OCI-LY3 (cell line): ENCODE measurements at regions not wholly inside any gene's neighbourhood (a gene's known extent, or its start where the extent isn't known, plus 50 kb on each side); places are given as distances from the start of the nearest gene placed in this dataset.
"Not testable (repeated sequence)": the region's sequence is repeated elsewhere in the genome, so short reads cannot be mapped to it uniquely, and the experiment has no call there.

ENCODE experiments used
- H2AFZ ChIP-seq: fragments of 200-600, 300-600 bp; shearing (Covaris generic); 2 replicates; pipeline ENCODE4 v1.6.0; 2014; ENCODE audit warnings: antibody characterized with exemption, low read depth, low read length
- H3K27ac ChIP-seq: fragments of 200-600, 300-600 bp; sonication (generic); 2 replicates; pipeline ENCODE4 v1.5.1; 2014; ENCODE audit warnings: mild to moderate bottlenecking, low read length, moderate library complexity, mixed read lengths
- H3K27me3 ChIP-seq: fragments of 200-600, 300-600 bp; sonication (generic); 2 replicates; pipeline ENCODE4 v1.6.1; 2014; ENCODE audit warnings: low read depth, low read length, mixed read lengths
- H3K36me3 ChIP-seq: fragments of 200-600, 300-600 bp; sonication (generic); replicated peaks from 2 replicates; pipeline ENCODE3; 2014; ENCODE audit warnings: low read depth, low read length, mixed read lengths
- H3K4me1 ChIP-seq: fragments of 300-600, 200-600 bp; sonication (generic); 2 replicates; pipeline ENCODE4 v1.6.1; 2014; ENCODE audit warnings: low read length, mixed read lengths
- H3K4me2 ChIP-seq: fragments of 200-600, 300-600 bp; sonication (generic); 2 replicates; pipeline ENCODE4 v1.6.1; 2014; ENCODE audit warnings: low read length, mixed read lengths
- H3K4me3 ChIP-seq: fragments of 300-600, 200-600 bp; sonication (generic); 2 replicates; pipeline ENCODE4 v1.5.1; 2014; ENCODE audit warnings: antibody characterized with exemption, mild to moderate bottlenecking, low read length, moderate library complexity
- H3K79me2 ChIP-seq: fragments of 300-600, 200-600 bp; shearing (Covaris generic); 2 replicates; pipeline ENCODE4 v1.6.1; 2014; ENCODE audit warnings: mild to moderate bottlenecking, low read length, mixed read lengths
- H3K9ac ChIP-seq: fragments of 300-600, 200-600 bp; shearing (Covaris generic); 2 replicates; pipeline ENCODE4 v1.6.0; 2014; ENCODE audit warnings: mild to moderate bottlenecking, low read length, moderate library complexity
- H3K9me3 ChIP-seq: fragments of 200-600, 300-600 bp; shearing (Covaris generic); 2 replicates; pipeline ENCODE4 v1.6.1; 2014; ENCODE audit warnings: low read length, mixed read lengths; ENCODE audit not compliant: insufficient read depth
- H4K20me1 ChIP-seq: fragments of 200-600, 300-600 bp; sonication (generic); 2 replicates; pipeline ENCODE4 v1.6.1; 2016; ENCODE audit warnings: low read length, mixed read lengths; ENCODE audit not compliant: insufficient read depth
- EZH2phosphoT487 ChIP-seq: fragments of 200-600 bp; shearing (Covaris generic); IDR thresholded peaks from 2 replicates; pipeline ENCODE4 v1.6.1; 2018; ENCODE audit warnings: antibody characterized with exemption, mixed run types, low read depth
- TF ChIP-seq, protein P1 (sequence below): fragments of 200-600, 300-600 bp; sonication (generic); IDR thresholded peaks from 2 replicates; pipeline ENCODE4 v1.5.1; 2014; ENCODE audit warnings: antibody characterized with exemption, low read length, low read depth

DNA sequence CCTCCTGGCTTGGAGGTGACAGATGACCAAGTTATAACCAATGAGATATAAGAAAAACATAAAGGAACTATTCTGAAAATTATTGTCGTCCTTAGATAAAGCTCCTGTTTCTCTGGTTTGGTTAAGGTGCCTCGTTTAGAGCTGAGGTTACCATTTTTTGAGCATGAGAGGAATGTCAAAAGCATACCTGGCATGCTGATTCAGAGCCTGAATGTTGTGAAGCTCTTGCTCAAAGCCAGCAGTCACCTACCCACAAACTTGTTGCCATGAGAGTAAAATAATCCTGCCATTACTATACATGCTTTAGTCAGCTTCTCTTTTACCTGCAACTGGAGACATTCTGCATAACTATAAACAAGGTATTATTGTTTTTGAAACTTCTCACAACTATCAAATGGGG lies 1116.2 kb downstream of the DIAPH3 start:
- Histone ChIP-seq H3K27me3 (no peaks in the 10 kb centered on the region), H4K20me1 (no peaks in the 10 kb centered on the region), H3K4me3 (no peak overlapping the region), H3K27ac (no peak overlapping the region), H3K4me2 (no peak overlapping the region), H3K9ac (no peak overlapping the region), H2AFZ (no peak overlapping the region), H3K4me1 (peaks cover 6% of the 10 kb centered on the region; the same call in 1 of the 2 replicates), H3K79me2 (no peaks in the 10 kb centered on the region), H3K36me3 (no peaks in the 10 kb centered on the region), H3K9me3 (no peaks in the 10 kb centered on the region)
- TF ChIP-seq, protein P1, sequence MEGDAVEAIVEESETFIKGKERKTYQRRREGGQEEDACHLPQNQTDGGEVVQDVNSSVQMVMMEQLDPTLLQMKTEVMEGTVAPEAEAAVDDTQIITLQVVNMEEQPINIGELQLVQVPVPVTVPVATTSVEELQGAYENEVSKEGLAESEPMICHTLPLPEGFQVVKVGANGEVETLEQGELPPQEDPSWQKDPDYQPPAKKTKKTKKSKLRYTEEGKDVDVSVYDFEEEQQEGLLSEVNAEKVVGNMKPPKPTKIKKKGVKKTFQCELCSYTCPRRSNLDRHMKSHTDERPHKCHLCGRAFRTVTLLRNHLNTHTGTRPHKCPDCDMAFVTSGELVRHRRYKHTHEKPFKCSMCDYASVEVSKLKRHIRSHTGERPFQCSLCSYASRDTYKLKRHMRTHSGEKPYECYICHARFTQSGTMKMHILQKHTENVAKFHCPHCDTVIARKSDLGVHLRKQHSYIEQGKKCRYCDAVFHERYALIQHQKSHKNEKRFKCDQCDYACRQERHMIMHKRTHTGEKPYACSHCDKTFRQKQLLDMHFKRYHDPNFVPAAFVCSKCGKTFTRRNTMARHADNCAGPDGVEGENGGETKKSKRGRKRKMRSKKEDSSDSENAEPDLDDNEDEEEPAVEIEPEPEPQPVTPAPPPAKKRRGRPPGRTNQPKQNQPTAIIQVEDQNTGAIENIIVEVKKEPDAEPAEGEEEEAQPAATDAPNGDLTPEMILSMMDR: no peak
- no peak for TF ChIP-seq EZH2phosphoT487

DNA sequence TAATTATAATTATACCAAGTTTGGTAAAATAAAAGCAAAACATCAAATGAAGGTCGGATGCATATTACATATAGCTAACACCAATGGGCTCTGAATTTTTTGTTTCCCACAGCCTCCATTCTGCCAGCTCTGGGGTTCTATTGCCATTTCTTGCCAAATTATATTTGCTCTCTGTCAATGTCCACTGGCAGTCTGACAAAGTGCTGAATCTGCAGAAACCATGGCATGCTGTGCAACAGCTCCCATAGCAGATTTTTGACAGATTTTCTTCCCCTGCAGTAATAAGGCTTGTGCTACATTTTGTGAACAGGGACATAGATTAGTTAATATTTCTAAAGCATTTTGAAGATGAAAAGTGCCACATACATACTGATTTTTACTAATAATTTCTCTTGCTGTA lies 1102.1 kb downstream of the DIAPH3 start:
- Histone ChIP-seq H3K4me2 (no peak overlapping the region), H3K4me3 (no peak overlapping the region), H2AFZ (no peak overlapping the region), H3K27ac (no peak overlapping the region), H3K27me3 (no peaks in the 10 kb centered on the region), H3K79me2 (no peaks in the 10 kb centered on the region), H4K20me1 (no peaks in the 10 kb centered on the region), H3K36me3 (no peaks in the 10 kb centered on the region), H3K4me1 (peaks cover 3% of the 10 kb centered on the region; the same call in 1 of the 2 replicates), H3K9ac (no peak overlapping the region), H3K9me3 (no peaks in the 10 kb centered on the region)
- TF ChIP-seq, protein P1: no peak

DNA sequence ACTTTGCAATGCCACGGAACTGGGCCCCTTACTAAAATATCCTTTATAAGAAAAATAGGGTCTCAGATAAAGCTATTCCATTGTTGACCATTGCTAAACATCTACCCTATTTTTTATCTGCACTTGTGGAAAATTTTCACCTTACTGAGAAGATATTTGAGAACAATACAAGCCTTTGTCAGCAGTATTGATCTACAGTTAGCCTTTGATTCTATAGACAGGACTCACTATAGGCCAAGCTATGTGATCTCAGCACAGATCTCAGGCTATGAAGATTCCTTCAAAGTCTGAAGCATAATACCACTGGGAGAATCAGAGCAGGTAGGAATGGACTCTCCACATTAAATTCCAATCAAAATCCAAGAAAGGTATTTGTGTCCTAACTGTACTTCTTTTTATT lies 1099.7 kb downstream of the DIAPH3 start:
- H3K27ac ChIP-seq: no peak overlapping the region
- no peak overlapping the region for H3K4me2 ChIP-seq
- H3K27me3 ChIP-seq: no peaks in the 10 kb centered on the region
- no peak overlapping the region for H2AFZ ChIP-seq
- H4K20me1 ChIP-seq: no peaks in the 10 kb centered on the region
- no peaks in the 10 kb centered on the region for H3K79me2 ChIP-seq
- no peak overlapping the region for H3K9ac ChIP-seq
- no peaks in the 10 kb centered on the region for H3K9me3 ChIP-seq
- peaks cover 3% of the 10 kb centered on the region; the same call in 1 of the 2 replicates for H3K4me1 ChIP-seq
- TF ChIP-seq, protein P1: no peak
- no peak for TF ChIP-seq EZH2phosphoT487
- H3K36me3 ChIP-seq: no peaks in the 10 kb centered on the region
- H3K4me3 ChIP-seq: no peak overlapping the region

DNA sequence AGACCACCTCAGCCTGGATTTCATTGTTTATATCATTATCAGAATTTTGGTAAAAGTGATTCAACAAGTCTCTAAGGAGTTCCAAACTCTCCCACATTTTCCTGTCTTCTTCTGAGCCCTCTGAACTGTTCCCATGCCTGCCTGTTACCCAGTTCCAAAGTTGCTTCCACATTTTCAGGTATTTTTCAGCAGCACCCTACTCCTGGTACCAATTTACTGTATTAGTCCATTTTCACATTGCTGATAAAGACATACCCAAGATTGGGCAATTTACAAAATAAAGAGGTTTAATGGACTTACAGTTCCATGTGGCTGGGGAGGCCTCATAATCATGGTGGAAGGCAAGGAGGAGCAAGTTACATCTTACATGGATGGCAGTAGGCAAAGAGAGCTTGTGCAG lies 1087.3 kb downstream of the DIAPH3 start:
- not testable (repeated sequence) for H3K27ac ChIP-seq, H2AFZ ChIP-seq, H3K9ac ChIP-seq, H3K36me3 ChIP-seq, H3K4me1 ChIP-seq, H3K79me2 ChIP-seq, H4K20me1 ChIP-seq, H3K27me3 ChIP-seq, H3K4me2 ChIP-seq, H3K4me3 ChIP-seq, H3K9me3 ChIP-seq

DNA sequence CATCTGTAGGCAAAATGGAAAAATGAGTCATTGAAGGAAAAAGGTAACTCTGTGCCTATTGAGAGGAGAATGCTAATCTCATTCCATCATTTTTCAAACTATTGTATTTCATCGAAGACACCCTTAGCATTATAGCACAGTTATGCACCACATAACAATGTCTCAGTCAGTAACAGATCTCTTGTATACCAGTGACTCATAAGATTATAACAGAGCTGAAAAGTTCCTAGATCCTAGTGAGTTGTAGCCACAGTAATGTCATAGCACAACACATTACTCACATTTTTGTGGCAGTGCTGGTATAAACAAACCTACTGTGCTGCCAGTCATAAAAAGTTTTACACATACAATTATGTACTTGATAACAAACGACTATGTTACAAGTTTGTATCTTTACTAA lies 1077.6 kb downstream of the DIAPH3 start:
- Histone ChIP-seq H3K27ac (no peak overlapping the region), H3K79me2 (no peaks in the 10 kb centered on the region)
- TF ChIP-seq EZH2phosphoT487: no peak
- TF ChIP-seq, protein P1: no peak

More for the DNA sequence above, 1077.6 kb downstream of the DIAPH3 start:
- Histone ChIP-seq H3K4me1 (no peaks in the 10 kb centered on the region), H3K4me2 (no peak overlapping the region), H4K20me1 (no peaks in the 10 kb centered on the region), H3K27me3 (no peaks in the 10 kb centered on the region), H3K9ac (no peak overlapping the region), H2AFZ (no peak overlapping the region), H3K9me3 (no peaks in the 10 kb centered on the region), H3K4me3 (no peak overlapping the region), H3K36me3 (no peaks in the 10 kb centered on the region)
